SH-SY5Y (cell line): ENCODE measurements at regions not wholly inside any gene's neighbourhood (a gene's known extent, or its start where the extent isn't known, plus 50 kb on each side); places are given as distances from the start of the nearest gene placed in this dataset.

Experiments used
- GATA2 ChIP-seq: IDR thresholded peaks from 2 replicates; pipeline ENCODE4 v1.6.1; 2011; ENCODE audit warnings: mild to moderate bottlenecking, low read depth, low read length
- GATA3 ChIP-seq: IDR thresholded peaks from 2 replicates; pipeline ENCODE4 v1.6.1; 2011; ENCODE audit warnings: low read depth, mild to moderate bottlenecking, low read length, moderate library complexity

DNA sequence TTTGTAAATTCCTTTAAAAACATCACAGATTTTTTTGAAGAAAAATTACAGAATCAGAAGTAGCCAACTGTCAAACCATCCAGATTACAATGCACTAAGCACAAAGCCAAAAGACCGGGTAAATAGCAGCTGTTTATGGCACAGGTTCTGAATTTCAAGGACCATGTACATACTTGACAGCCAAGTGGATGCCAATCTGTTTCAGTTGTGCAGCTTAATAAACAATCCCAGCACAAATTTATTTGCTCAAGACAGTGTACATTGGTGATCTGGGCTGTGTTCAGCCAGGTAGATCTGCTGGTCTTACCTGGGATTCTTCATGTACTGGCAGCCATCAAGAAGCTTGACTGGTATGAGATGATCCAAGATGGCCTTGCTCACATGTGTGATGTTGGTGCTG is 229.8 kb upstream of the FLRT2 start:
- no peak for TF ChIP-seq GATA2
- TF ChIP-seq GATA3 = no peak
